WTC11 (cell line): ENCODE measurements at regions not wholly inside any gene's neighbourhood (a gene's known extent, or its start where the extent isn't known, plus 50 kb on each side); places are given as distances from the start of the nearest gene placed in this dataset.
"Not testable (repeated sequence)": the region's sequence is repeated elsewhere in the genome, so short reads cannot be mapped to it uniquely, and the experiment has no call there.

Experiments
- ATAC-seq: fragments of 200-7000 bp; cut with Tn5 transposase; 2 replicates; pipeline ENCODE4 v1.10.0; 2021; ENCODE audit warnings: mild to moderate bottlenecking, moderate library complexity
- CTCF ChIA-PET: fragments of 300-600 bp; sonication (Branson Sonifier 250); formaldehyde crosslinking; loops from one replicate; lab custom pipeline; 2021; ENCODE audit warnings: antibody characterized with exemption; lab: Charles Lee
- POLR2A ChIA-PET: fragments of 350-600 bp; sonication (Branson Sonifier 250); formaldehyde crosslinking; loops from one replicate; lab custom pipeline; 2021; ENCODE audit warnings: antibody characterized with exemption; lab: Charles Lee
- DNase-seq: peaks from one replicate; pipeline ENCODE4 v3.0.0; 2021; ENCODE audit warnings: low spot score
- H3K27ac Mint-ChIP-seq: 2 replicates; pipeline ENCODE4 v1.8.0; 2021; ENCODE audit warnings: mixed read lengths
- H3K27me3 Mint-ChIP-seq: 2 replicates; pipeline ENCODE4 v1.8.0; 2021; ENCODE audit warnings: low read depth, mild to moderate bottlenecking, moderate library complexity, mixed read lengths
- H3K36me3 Mint-ChIP-seq: 2 replicates; pipeline ENCODE4 v1.8.0; 2021; ENCODE audit warnings: mixed read lengths
- H3K4me1 Mint-ChIP-seq: 2 replicates; pipeline ENCODE4 v1.8.0; 2022; ENCODE audit warnings: mixed read lengths
- H3K4me3 Mint-ChIP-seq: 2 replicates; pipeline ENCODE4 v1.8.0; 2021; ENCODE audit warnings: mild to moderate bottlenecking, moderate library complexity, mixed read lengths
- H3K9me3 Mint-ChIP-seq: 2 replicates; pipeline ENCODE4 v1.8.0; 2021; ENCODE audit warnings: mixed read lengths
- CBFB ChIP-seq: sonication (generic); formaldehyde crosslinking; IDR thresholded peaks from 2 replicates; pipeline ENCODE4 v1.8.1; 2022; ENCODE audit warnings: mild to moderate bottlenecking, low read depth, missing genetic modification reagents
- CREM ChIP-seq: sonication (generic); formaldehyde crosslinking; IDR thresholded peaks from 2 replicates; pipeline ENCODE4 v1.8.1; 2022; ENCODE audit warnings: mild to moderate bottlenecking, missing genetic modification reagents, moderate library complexity
- ELF4 ChIP-seq: sonication (generic); formaldehyde crosslinking; IDR thresholded peaks from 2 replicates; pipeline ENCODE4 v1.8.1; 2022; ENCODE audit warnings: low read depth, mild to moderate bottlenecking, moderate library complexity, missing genetic modification reagents
- EMX1 ChIP-seq: fragments of 250-450 bp; sonication (Bioruptor Pico); IDR thresholded peaks from 2 replicates; pipeline ENCODE4 v1.8.0; 2021; ENCODE audit warnings: mild to moderate bottlenecking
- GTF2I ChIP-seq: fragments of 250-450 bp; sonication (Bioruptor Pico); conservative IDR thresholded peaks from 2 replicates; pipeline ENCODE4 v1.4.0; 2021; ENCODE audit warnings: mild to moderate bottlenecking
- NR1H2 ChIP-seq: sonication (generic); formaldehyde crosslinking; IDR thresholded peaks from 2 replicates; pipeline ENCODE4 v1.9.0; 2021; ENCODE audit warnings: mild to moderate bottlenecking, moderate library complexity, missing genetic modification reagents
- NR3C1 ChIP-seq: sonication (generic); formaldehyde crosslinking; conservative IDR thresholded peaks from 2 replicates; pipeline ENCODE4 v1.8.1; 2023; ENCODE audit warnings: low read depth, mild to moderate bottlenecking, missing genetic modification reagents
- TCF7 ChIP-seq: sonication (generic); formaldehyde crosslinking; IDR thresholded peaks from 2 replicates; pipeline ENCODE4 v1.8.0; 2022; ENCODE audit warnings: mild to moderate bottlenecking, low read depth, missing genetic modification reagents, moderate library complexity
- TP53 ChIP-seq: sonication (generic); formaldehyde crosslinking; IDR thresholded peaks from 2 replicates; pipeline ENCODE4 v1.8.1; 2023; ENCODE audit warnings: mild to moderate bottlenecking, missing genetic modification reagents
- ZNF416 ChIP-seq: fragments of 250-450 bp; sonication (Bioruptor Pico); IDR thresholded peaks from 2 replicates; pipeline ENCODE4 v1.9.0; 2021; ENCODE audit warnings: mild to moderate bottlenecking, inconsistent platforms
- TF ChIP-seq, protein P1 (sequence below): sonication (generic); formaldehyde crosslinking; IDR thresholded peaks from 2 replicates; pipeline ENCODE4 v1.8.1; 2023; ENCODE audit warnings: mild to moderate bottlenecking, missing genetic modification reagents, borderline replicate concordance
- TF ChIP-seq, protein P2 (sequence below): sonication (generic); formaldehyde crosslinking; IDR thresholded peaks from 2 replicates; pipeline ENCODE4 v1.8.1; 2022; ENCODE audit warnings: mild to moderate bottlenecking, missing genetic modification reagents, moderate library complexity, borderline replicate concordance
- TF ChIP-seq, protein P3 (sequence below): fragments of 250-450 bp; sonication (Bioruptor Pico); IDR thresholded peaks from 2 replicates; pipeline ENCODE4 v1.8.0; 2021; ENCODE audit warnings: mild to moderate bottlenecking
- TF ChIP-seq, protein P4 (sequence below): sonication (generic); formaldehyde crosslinking; IDR thresholded peaks from 2 replicates; pipeline ENCODE4 v1.8.1; 2023; ENCODE audit warnings: mild to moderate bottlenecking, missing genetic modification reagents, moderate library complexity
- TF ChIP-seq, protein P5 (sequence below): fragments of 250-450 bp; sonication (Bioruptor Pico); conservative IDR thresholded peaks from 2 replicates; pipeline ENCODE4 v1.9.0; 2021; ENCODE audit warnings: mild to moderate bottlenecking

DNA sequence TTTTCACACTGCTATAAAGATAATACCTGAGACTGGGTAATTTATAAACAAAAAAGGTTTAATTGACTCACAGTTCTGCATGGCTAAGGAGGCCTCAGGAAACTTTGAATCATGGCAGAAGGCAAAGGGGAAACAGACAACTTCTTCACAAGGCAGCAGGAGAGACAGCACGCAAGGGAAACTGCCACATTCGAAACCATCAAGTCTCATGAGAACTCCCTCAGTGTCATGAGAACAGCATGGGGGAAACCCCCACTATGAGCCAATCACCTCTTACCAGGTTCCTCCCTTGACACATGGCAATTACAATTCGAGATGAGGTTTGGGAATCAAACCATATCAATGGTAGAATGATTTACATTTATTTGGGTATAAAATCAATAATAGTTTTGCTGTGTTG, 558.5 kb downstream of the TMTC2 start:
- no peaks in the 10 kb centered on the region for H3K4me1 Mint-ChIP-seq
- TF ChIP-seq, protein P1, sequence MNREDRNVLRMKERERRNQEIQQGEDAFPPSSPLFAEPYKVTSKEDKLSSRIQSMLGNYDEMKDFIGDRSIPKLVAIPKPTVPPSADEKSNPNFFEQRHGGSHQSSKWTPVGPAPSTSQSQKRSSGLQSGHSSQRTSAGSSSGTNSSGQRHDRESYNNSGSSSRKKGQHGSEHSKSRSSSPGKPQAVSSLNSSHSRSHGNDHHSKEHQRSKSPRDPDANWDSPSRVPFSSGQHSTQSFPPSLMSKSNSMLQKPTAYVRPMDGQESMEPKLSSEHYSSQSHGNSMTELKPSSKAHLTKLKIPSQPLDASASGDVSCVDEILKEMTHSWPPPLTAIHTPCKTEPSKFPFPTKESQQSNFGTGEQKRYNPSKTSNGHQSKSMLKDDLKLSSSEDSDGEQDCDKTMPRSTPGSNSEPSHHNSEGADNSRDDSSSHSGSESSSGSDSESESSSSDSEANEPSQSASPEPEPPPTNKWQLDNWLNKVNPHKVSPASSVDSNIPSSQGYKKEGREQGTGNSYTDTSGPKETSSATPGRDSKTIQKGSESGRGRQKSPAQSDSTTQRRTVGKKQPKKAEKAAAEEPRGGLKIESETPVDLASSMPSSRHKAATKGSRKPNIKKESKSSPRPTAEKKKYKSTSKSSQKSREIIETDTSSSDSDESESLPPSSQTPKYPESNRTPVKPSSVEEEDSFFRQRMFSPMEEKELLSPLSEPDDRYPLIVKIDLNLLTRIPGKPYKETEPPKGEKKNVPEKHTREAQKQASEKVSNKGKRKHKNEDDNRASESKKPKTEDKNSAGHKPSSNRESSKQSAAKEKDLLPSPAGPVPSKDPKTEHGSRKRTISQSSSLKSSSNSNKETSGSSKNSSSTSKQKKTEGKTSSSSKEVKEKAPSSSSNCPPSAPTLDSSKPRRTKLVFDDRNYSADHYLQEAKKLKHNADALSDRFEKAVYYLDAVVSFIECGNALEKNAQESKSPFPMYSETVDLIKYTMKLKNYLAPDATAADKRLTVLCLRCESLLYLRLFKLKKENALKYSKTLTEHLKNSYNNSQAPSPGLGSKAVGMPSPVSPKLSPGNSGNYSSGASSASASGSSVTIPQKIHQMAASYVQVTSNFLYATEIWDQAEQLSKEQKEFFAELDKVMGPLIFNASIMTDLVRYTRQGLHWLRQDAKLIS (CRISPR knock-in tag): no peak
- no peak for TF ChIP-seq CBFB (CRISPR knock-in tag)
- no peak for TF ChIP-seq ELF4 (CRISPR knock-in tag)
- TF ChIP-seq GTF2I: no peak
- no peak for TF ChIP-seq NR3C1 (CRISPR knock-in tag)
- TF ChIP-seq, protein P2, sequence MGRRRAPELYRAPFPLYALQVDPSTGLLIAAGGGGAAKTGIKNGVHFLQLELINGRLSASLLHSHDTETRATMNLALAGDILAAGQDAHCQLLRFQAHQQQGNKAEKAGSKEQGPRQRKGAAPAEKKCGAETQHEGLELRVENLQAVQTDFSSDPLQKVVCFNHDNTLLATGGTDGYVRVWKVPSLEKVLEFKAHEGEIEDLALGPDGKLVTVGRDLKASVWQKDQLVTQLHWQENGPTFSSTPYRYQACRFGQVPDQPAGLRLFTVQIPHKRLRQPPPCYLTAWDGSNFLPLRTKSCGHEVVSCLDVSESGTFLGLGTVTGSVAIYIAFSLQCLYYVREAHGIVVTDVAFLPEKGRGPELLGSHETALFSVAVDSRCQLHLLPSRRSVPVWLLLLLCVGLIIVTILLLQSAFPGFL (CRISPR knock-in tag): no peak
- no peak for TF ChIP-seq EMX1 (CRISPR knock-in tag)
- TF ChIP-seq, protein P3, sequence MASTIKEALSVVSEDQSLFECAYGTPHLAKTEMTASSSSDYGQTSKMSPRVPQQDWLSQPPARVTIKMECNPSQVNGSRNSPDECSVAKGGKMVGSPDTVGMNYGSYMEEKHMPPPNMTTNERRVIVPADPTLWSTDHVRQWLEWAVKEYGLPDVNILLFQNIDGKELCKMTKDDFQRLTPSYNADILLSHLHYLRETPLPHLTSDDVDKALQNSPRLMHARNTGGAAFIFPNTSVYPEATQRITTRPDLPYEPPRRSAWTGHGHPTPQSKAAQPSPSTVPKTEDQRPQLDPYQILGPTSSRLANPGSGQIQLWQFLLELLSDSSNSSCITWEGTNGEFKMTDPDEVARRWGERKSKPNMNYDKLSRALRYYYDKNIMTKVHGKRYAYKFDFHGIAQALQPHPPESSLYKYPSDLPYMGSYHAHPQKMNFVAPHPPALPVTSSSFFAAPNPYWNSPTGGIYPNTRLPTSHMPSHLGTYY (CRISPR knock-in tag): no peak
- TF ChIP-seq TP53 (CRISPR knock-in tag): no peak
- TF ChIP-seq, protein P4, sequence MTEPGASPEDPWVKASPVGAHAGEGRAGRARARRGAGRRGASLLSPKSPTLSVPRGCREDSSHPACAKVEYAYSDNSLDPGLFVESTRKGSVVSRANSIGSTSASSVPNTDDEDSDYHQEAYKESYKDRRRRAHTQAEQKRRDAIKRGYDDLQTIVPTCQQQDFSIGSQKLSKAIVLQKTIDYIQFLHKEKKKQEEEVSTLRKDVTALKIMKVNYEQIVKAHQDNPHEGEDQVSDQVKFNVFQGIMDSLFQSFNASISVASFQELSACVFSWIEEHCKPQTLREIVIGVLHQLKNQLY (CRISPR knock-in tag): no peak
- TF ChIP-seq CREM (CRISPR knock-in tag): no peak
- TF ChIP-seq, all 79 proteins: peak for 0
- DNase-seq: no peak
- no peaks in the 10 kb centered on the region for H3K9me3 Mint-ChIP-seq
- no peak overlapping the region for H3K27ac Mint-ChIP-seq
- ATAC-seq: no peak
- no peaks in the 10 kb centered on the region for H3K36me3 Mint-ChIP-seq
- POLR2A ChIA-PET: no interaction called here
- H3K4me3 Mint-ChIP-seq: no peak overlapping the region
- CTCF ChIA-PET: no interaction called here
- H3K27me3 Mint-ChIP-seq: no peaks in the 10 kb centered on the region

DNA sequence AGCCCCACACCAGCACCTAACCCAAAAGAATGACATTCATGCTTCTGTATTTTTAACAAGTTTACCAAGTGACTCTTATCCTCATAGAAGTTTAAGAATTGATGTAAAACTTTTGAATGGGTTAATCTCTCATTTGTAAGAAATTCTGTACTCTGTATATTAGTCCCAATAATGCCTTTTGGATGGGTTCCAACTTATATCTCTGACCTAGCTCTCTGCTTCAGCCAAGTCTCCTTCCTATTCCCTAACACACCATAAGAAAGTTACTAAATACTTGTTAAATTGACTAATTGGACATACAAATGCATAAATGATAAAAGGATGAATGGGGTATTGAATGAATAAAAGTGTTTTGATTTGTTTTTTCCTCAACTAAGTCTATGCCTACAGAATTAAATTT, 557.3 kb downstream of the TMTC2 start:
- Mint-ChIP-seq H3K4me1 (no peaks in the 10 kb centered on the region), H3K27ac (no peak overlapping the region), H3K4me3 (no peak overlapping the region), H3K9me3 (no peaks in the 10 kb centered on the region), H3K27me3 (no peaks in the 10 kb centered on the region), H3K36me3 (no peaks in the 10 kb centered on the region)
- CTCF ChIA-PET: no interaction called here
- no peak for DNase-seq
- ATAC-seq: no peak
- no peak for TF ChIP-seq TCF7
- no peak for TF ChIP-seq ZNF416 (CRISPR knock-in tag)
- TF ChIP-seq, protein P5, sequence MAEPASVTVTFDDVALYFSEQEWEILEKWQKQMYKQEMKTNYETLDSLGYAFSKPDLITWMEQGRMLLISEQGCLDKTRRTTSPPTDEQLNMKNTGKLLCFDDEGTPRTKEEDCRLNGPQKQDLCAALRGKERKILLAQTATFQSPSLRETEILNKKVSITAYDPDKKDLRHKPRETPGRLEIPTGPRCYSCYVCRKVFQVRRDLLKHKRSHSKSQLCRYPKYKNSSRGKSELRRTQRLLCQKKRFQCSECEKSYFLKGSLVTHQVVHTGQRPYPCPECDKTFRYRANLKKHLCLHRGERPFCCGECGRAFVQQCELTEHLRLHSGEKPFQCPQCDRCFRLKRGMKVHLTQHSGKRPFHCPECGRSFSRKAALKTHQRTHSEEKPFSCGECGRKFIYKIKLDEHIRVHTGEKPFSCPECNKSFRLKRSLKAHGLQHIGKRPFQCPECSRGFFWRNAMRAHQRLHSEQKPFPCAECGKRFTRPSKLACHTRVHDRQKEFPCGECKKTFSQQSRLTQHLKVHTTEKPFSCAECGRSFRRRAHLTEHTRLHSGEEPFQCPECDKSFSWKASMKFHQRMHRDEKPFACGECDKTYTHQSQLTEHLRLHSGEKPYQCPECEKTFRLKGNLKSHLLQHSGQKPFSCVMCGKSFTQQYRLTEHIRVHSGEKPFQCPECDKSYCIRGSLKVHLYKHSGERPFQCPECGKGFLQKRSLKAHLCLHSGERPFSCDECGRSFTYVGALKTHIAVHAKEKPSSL (CRISPR knock-in tag): no peak
- TF ChIP-seq, protein P2 (CRISPR knock-in tag): no peak
- TF ChIP-seq, protein P1 (CRISPR knock-in tag): no peak
- no peak for TF ChIP-seq NR1H2
- POLR2A ChIA-PET: no interaction called here

DNA sequence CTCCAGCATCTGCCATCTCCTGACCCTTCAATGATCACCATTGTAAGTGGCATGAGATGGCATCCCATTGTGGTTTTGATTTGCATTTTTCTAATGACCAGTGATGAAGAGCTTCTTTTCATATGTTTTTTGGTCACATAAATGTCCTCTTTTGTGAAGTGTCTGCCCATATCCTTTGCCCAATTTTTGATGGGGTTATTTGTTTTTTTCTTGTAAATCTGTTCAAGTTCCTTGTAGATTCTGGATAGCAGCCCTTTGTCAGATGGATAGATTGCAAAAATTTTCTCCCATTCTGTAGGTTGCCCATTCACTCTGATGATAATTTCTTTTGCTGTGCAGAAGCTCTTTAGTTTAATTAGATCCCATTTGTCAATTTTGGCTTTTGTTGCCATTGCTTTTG, 547.3 kb downstream of the TMTC2 start:
- ATAC-seq, H3K36me3 Mint-ChIP-seq, H3K4me3 Mint-ChIP-seq, CTCF ChIA-PET, H3K4me1 Mint-ChIP-seq, DNase-seq, H3K27ac Mint-ChIP-seq, POLR2A ChIA-PET, H3K27me3 Mint-ChIP-seq: not testable (repeated sequence)
- H3K9me3 Mint-ChIP-seq: peaks cover 18% of the 10 kb centered on the region

DNA sequence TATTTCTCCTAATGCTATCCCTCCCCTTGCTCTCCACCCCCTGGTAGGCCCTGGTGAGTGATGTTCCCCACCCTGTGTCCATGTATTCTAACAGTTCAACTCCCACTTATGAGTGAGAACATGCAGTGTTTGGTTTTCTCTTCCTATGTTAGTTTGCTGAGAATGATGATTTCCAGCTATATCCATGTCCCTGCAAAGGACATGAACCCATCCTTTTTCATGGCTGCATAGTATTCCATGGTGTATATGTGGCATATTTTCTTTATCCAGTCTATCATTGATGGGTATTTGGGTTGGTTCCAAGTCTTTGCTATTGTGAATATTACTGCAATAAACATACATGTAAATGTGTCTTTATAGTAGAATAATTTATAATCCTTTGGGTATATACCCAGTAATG, 540.3 kb downstream of the TMTC2 start:
- CTCF ChIA-PET, H3K36me3 Mint-ChIP-seq, H3K27me3 Mint-ChIP-seq, H3K9me3 Mint-ChIP-seq, DNase-seq, POLR2A ChIA-PET, H3K27ac Mint-ChIP-seq, H3K4me3 Mint-ChIP-seq, ATAC-seq, H3K4me1 Mint-ChIP-seq: not testable (repeated sequence)
